ENCODE measurements at regions not wholly inside any gene's neighbourhood (a gene's known extent, or its start where the extent isn't known, plus 50 kb on each side); places are given as distances from the start of the nearest gene placed in this dataset.

GRCh38 chr2:220478305-220479058 lies 851.1 kb downstream of the SLC4A3 start:
- DNase-seq (ENCODE audit: low read depth in 3 of 3): no peak

- no peak for DNase-seq (ENCODE audit: low read depth in 3 of 3)
Observed at GRCh38 chr2:220482716-220483115, 855.3 kb downstream of the SLC4A3 start.

GRCh38 chr2:220489121-220489520 lies 861.7 kb downstream of the SLC4A3 start:
- no peak for DNase-seq (ENCODE audit: low read depth in 3 of 3)

- DNase-seq (ENCODE audit: low read depth in 3 of 3): no peak
Observed at GRCh38 chr2:220491670-220492069, 864.2 kb downstream of the SLC4A3 start.

- no peak for DNase-seq (ENCODE audit: low read depth in 3 of 3)
Observed at GRCh38 chr2:220493871-220494525, 866.6 kb downstream of the SLC4A3 start.

- DNase-seq (ENCODE audit: low read depth in 3 of 3): no peak
Observed at GRCh38 chr2:220496513-220496912, 869.1 kb downstream of the SLC4A3 start.

GRCh38 chr2:220499225-220499624 lies 871.8 kb downstream of the SLC4A3 start:
- DNase-seq (ENCODE audit: low read depth in 3 of 3): no peak

GRCh38 chr2:220502539-220502938 lies 875.1 kb downstream of the SLC4A3 start:
- no peak for DNase-seq (ENCODE audit: low read depth in 3 of 3)

GRCh38 chr2:220503431-220503830 lies 876.0 kb downstream of the SLC4A3 start:
- DNase-seq (ENCODE audit: low read depth in 3 of 3): no peak

- DNase-seq (ENCODE audit: low read depth in 3 of 3): no peak
Observed at GRCh38 chr2:220504938-220505503, 877.6 kb downstream of the SLC4A3 start.

GRCh38 chr2:220506466-220506865 lies 879.0 kb downstream of the SLC4A3 start:
- no peak for DNase-seq (ENCODE audit: low read depth in 3 of 3)

GRCh38 chr2:220509096-220509757 lies 881.8 kb downstream of the SLC4A3 start:
- no peak for DNase-seq (ENCODE audit: low read depth in 3 of 3)

GRCh38 chr2:220509966-220510365 lies 882.5 kb downstream of the SLC4A3 start:
- DNase-seq (ENCODE audit: low read depth in 3 of 3): no peak

GRCh38 chr2:220510668-220511067 lies 883.2 kb downstream of the SLC4A3 start:
- DNase-seq (ENCODE audit: low read depth in 3 of 3): no peak

GRCh38 chr2:220512419-220512818 lies 885.0 kb downstream of the SLC4A3 start:
- no peak for DNase-seq (ENCODE audit: low read depth in 3 of 3)

- no peak for DNase-seq (ENCODE audit: low read depth in 3 of 3)
Observed at GRCh38 chr2:220513573-220514288, 886.3 kb downstream of the SLC4A3 start.

GRCh38 chr2:220521551-220521950 lies 894.1 kb downstream of the SLC4A3 start:
- no peak for DNase-seq (ENCODE audit: low read depth in 3 of 3)

GRCh38 chr2:220528180-220528675 lies 900.8 kb downstream of the SLC4A3 start:
- no peak for DNase-seq (ENCODE audit: low read depth in 3 of 3)

GRCh38 chr2:220531216-220531615 lies 903.8 kb downstream of the SLC4A3 start:
- no peak for DNase-seq (ENCODE audit: low read depth in 3 of 3)

- no peak for DNase-seq (ENCODE audit: low read depth in 3 of 3)
Observed at GRCh38 chr2:220533485-220533884, 906.1 kb downstream of the SLC4A3 start.

- DNase-seq (ENCODE audit: low read depth in 3 of 3): no peak
Observed at GRCh38 chr2:220539481-220539880, 912.1 kb downstream of the SLC4A3 start.

GRCh38 chr2:220544049-220544448 lies 916.6 kb downstream of the SLC4A3 start:
- no peak for DNase-seq (ENCODE audit: low read depth in 3 of 3)

All from stimulated activated CD4-positive, alpha-beta T cell treated with anti-CD3 and anti-CD28 coated beads, TNF-alpha, amount 100 ng/mL, for 24 hours (primary cell).